Astrocyte of the spinal cord (primary cell): ENCODE measurements at regions not wholly inside any gene's neighbourhood (a gene's known extent, or its start where the extent isn't known, plus 50 kb on each side); places are given as distances from the start of the nearest gene placed in this dataset.
"Not testable (repeated sequence)": the region's sequence is repeated elsewhere in the genome, so short reads cannot be mapped to it uniquely, and the experiment has no call there.

ENCODE experiments used
- DNase-seq: peaks from one replicate; pipeline ENCODE4 v3.0.0; 2011; ENCODE audit warnings: low read depth, low spot score
- H3K4me3 ChIP-seq: 2 replicates; pipeline ENCODE4 v1.5.1; 2011; ENCODE audit warnings: low read depth, mild to moderate bottlenecking, low read length, moderate library complexity
- in situ Hi-C: cut with HindIII; loops from 2 replicates; pipeline ENCODE4 v1.10.0; 2017; ENCODE audit warnings: low sequenced_read_pairs
- TF ChIP-seq, protein P1 (sequence below): IDR thresholded peaks from 2 replicates; pipeline ENCODE4 v1.5.1; 2012; ENCODE audit warnings: low read depth, mild to moderate bottlenecking, low read length, inconsistent platforms

DNA sequence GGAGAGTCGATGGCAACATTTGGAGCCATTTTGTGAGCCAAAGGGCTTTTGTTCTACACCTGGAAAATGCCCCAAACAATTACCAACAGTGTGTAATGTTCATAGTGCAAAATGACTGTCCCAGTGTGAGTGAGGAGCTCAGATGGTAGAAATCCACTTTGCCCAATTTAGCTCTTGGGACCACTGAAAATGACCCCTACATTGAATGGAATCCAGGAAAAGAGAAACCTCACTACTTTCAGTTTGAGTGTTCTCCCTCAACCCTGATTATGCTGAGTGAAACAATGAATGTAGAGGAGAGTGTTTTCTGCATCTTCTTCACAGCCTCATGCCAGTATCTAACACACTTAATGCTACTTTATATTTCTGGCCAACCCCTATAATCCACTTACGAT, 84.9 kb upstream of the NRN1 start:
- DNase-seq = no peak
- TF ChIP-seq, protein P1, sequence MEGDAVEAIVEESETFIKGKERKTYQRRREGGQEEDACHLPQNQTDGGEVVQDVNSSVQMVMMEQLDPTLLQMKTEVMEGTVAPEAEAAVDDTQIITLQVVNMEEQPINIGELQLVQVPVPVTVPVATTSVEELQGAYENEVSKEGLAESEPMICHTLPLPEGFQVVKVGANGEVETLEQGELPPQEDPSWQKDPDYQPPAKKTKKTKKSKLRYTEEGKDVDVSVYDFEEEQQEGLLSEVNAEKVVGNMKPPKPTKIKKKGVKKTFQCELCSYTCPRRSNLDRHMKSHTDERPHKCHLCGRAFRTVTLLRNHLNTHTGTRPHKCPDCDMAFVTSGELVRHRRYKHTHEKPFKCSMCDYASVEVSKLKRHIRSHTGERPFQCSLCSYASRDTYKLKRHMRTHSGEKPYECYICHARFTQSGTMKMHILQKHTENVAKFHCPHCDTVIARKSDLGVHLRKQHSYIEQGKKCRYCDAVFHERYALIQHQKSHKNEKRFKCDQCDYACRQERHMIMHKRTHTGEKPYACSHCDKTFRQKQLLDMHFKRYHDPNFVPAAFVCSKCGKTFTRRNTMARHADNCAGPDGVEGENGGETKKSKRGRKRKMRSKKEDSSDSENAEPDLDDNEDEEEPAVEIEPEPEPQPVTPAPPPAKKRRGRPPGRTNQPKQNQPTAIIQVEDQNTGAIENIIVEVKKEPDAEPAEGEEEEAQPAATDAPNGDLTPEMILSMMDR = no peak
- in situ Hi-C loops = no loop called here
- no peak overlapping the region for H3K4me3 ChIP-seq

DNA sequence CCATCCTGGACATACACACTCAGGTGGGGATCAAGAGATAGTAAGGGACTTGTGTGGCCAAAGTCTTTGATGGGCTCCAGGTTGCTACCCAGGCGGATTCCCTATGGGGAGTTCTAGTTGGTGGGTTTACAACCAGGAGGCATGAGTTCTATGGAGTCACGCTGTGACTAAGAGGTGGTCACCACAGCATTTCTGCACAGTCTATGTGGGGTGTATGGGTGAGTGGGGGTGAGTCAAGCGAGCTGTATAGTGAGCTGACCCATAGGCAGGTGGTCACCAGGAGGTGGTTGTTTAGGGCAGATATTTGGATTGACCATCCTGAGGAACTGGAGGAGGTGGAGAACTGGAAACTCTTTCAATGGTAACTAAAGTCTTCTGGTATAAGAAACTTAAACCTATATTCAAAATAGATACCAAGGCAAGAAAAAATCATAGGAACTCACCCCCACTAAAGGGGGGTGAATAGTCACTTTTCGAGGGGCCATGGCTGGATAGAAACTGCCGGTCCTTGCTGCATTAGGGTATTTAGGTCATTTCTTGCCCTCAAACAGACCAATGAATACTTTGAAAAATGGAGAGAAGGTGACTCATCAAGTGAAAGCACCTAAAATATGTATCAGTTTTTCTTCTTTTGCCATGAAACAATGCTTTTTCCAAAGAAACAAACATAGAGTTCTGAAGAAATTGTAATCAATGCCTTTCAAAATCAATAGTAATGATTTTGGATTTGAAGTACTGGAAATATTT, 84.3 kb upstream of the NRN1 start:
- no peak for DNase-seq
- TF ChIP-seq, protein P1 = no peak
- H3K4me3 ChIP-seq = no peak overlapping the region
- in situ Hi-C loops = no loop called here

DNA sequence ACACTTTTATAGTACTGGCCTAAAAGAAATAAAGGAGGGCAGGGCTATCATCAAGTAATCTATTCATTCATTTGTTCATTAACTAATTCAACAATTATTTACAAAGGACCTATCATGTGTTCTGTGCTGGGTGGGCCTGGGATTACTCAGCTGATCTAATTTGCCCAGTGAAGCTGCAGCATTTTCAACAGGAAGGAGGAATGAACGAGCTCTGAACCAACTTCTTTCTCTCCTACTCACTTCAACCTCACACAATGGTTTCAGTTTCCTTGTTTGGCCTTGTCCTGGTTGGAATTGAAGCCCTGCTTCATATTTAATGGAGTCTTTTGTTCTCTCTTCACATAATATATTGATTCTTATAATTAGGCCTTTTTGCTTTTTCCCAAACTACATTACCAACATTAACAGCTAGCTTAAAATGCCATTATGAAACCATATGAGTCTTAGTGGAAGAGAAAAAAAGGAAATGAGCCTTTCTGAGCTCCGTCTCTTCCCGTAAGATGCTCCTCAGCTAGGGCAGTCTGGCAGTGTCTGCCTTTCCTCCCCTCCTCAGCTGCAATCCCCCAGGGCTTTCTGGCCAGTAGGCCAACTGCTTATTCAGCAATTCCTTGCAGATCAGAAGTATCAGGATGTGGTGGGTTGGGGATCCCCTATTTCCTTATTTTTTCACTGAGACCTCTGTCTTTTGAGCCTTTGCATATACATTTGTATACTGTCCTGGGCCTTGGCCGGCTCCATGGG, 79.4 kb upstream of the NRN1 start:
- DNase-seq = no peak
- TF ChIP-seq, protein P1 = no peak
- in situ Hi-C loops = no loop called here
- H3K4me3 ChIP-seq = no peak overlapping the region

DNA sequence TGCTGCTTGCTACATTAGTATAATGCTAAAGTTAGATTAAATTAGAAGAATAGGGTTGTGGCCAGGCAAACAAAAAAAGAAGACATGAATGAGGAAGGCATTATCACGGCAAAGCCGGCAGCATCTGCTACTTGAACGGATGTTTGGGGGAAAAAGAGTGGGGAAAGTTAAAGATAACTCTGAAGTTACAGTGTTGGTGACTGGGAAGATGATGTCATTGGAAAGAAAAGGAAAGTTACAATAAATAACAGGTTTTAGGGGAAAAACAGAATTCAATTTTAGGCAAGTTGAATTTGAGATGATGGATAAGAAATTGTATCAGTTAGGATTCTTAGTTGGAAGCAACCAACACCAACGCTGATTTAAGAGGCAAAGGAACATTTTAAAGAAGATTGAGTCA, 74.2 kb upstream of the NRN1 start:
- in situ Hi-C loops = no loop called here
- TF ChIP-seq, protein P1 = no peak

DNA sequence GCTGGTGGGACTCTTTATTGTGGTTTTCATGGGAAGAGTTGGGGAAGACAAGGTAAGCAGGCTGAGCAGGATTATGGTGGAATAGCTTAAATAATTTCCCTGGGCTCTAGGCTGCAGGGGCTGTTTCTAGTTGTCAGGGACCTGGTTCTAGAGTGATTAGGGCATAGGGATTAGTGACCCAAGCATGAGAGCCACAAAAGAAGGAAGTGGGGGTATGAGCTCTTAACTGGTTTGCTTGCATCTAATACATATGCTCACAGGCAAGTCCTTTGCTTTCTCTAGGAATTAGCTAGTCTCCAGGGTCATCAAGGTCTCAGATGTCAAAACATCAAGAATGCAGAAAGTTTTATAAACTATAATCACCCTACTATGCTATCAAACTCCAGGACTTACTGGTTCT, 67.5 kb upstream of the NRN1 start:
- in situ Hi-C loops = no loop called here
- DNase-seq = no peak
- H3K4me3 ChIP-seq = no peak overlapping the region
- TF ChIP-seq, protein P1 = no peak

More for the DNA sequence above, 74.2 kb upstream of the NRN1 start:
- H3K4me3 ChIP-seq = no peak overlapping the region
- no peak for DNase-seq

DNA sequence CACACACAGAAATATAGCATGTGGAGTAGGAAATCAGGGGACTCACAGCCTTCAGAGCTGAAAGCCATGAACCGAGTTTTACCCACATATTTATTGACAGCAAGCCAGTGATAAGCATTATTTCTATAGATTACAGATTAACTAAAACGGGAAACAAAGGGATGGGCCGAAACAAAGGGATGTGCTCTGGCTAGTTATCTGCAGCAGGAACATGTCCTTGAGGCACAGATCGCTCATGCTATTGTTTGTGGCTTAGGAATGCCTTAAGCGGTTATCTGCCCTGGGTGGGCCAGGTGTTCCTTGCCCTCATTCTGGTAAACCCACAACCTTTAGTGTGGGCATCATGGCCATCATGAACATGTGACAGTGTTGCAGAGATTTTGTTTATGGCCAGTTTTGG, 61.4 kb upstream of the NRN1 start:
- in situ Hi-C loops, H3K4me3 ChIP-seq, DNase-seq: not testable (repeated sequence)

DNA sequence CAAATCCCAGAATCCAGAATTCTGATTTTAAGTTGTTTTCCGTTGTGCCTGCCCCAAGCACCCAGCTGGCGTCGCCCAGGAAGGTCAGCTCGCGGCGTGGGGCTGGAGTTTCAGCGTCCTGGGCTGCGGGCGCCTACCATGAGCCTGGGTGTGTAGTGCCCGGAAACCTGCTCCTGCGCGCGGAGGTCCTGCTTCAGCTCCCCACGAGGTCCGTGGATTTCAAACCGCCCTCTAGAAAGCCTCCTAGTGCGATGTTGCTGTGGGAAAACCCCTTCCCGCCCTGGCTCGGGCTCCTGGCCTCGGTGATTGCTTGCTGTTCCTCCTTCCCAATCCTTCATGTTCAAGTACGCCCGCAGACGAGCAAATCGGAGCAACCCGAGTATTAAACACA, 51.3 kb upstream of the NRN1 start:
- in situ Hi-C loops = no loop called here
- no peak for DNase-seq
- TF ChIP-seq, protein P1 = no peak
- H3K4me3 ChIP-seq = no peak overlapping the region
